GM12864 (cell line): ENCODE measurements at regions not wholly inside any gene's neighbourhood (a gene's known extent, or its start where the extent isn't known, plus 50 kb on each side); places are given as distances from the start of the nearest gene placed in this dataset.

ENCODE experiments used
- DNase-seq: peaks from one replicate; pipeline ENCODE4 v3.0.0-alpha.2; 2011; ENCODE audit warnings: low read depth
- H3K4me3 ChIP-seq: 2 replicates; pipeline ENCODE4 v1.5.1; 2011; ENCODE audit warnings: mild to moderate bottlenecking, low read depth, low read length, control low read depth
- TF ChIP-seq, protein P1 (sequence below): IDR thresholded peaks from 2 replicates; pipeline ENCODE4 v1.5.1; 2011; ENCODE audit warnings: low read depth, mild to moderate bottlenecking, moderate library complexity, low read length, control low read depth, inconsistent platforms; ENCODE audit errors: missing control alignments

DNA sequence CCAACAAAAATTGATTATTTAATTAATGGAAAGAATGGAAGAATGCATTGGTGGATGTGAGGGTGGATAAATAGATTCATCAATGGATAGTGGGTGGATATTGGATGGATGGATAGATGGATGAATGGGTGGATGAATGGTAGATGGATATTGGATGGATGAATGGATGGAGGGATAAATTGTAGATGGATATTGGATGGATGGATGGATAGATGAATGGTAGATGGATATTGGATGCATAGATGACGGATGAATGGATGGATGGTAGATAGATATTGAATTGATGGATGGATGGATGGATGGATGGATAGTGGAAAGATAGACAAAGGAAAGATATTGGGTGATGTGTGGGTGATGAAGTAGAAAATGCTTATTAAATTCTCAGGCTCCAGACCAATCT lies 123.6 kb upstream of the KAZN start:
- DNase-seq, result no peak
- TF ChIP-seq, protein P1, sequence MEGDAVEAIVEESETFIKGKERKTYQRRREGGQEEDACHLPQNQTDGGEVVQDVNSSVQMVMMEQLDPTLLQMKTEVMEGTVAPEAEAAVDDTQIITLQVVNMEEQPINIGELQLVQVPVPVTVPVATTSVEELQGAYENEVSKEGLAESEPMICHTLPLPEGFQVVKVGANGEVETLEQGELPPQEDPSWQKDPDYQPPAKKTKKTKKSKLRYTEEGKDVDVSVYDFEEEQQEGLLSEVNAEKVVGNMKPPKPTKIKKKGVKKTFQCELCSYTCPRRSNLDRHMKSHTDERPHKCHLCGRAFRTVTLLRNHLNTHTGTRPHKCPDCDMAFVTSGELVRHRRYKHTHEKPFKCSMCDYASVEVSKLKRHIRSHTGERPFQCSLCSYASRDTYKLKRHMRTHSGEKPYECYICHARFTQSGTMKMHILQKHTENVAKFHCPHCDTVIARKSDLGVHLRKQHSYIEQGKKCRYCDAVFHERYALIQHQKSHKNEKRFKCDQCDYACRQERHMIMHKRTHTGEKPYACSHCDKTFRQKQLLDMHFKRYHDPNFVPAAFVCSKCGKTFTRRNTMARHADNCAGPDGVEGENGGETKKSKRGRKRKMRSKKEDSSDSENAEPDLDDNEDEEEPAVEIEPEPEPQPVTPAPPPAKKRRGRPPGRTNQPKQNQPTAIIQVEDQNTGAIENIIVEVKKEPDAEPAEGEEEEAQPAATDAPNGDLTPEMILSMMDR, result no peak
- H3K4me3 ChIP-seq, result no peak overlapping the region

DNA sequence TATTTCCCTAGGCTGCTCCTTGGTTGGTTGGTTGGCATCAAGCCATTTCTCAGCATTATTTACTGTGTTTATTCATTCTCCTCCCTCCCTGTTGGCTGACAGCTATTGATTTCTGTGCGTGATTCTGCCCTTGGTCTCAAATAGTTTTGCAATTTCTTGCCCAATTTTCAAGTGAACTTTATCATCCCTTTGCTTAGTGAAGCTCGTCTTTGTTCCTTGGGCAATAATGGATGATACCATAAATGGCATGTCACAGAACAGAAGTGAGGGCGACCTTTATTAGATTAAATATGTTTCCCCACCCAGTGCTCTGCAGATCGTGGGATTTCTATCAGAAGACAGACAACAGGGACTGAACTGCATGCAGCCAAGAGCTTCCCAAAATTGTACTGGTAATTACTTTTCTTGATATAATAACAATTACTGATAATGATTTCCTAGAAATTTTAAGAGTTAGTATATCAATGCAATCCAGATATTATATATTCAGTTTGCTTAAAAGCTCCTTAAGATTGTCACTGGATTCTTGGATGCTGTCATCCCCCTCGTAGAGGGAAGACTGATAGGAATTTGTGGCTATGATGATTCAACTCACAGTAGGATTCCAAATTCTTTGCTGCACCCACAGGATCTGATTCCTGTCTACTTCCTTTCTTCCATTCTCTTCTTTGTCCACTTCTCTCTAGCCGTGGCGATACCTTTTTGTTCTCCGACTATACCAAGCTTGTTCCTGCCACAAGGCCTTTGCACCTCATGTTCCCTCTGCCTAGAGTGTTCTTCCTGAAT lies 122.1 kb upstream of the KAZN start:
- TF ChIP-seq, protein P1, result no peak
- DNase-seq, result no peak
- H3K4me3 ChIP-seq, result no peak overlapping the region

DNA sequence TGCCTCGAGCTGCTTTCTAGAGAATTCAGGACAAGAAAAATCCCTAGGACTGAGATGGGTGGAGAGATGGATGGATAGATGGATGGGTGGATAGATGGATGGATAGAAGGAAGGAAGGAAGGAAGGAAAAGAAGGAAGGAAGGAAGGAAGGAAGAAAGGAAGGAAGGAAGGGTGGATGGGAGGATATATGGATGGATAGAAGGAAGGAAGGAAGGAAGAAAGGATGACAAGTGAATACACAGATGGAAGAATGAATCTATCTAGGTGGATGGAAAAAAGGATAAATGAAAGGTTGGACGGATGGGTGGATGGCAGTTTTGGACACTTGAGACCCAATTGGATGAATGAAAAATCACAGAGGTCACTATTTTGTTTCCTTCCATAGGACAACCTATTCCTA lies 120.4 kb upstream of the KAZN start:
- DNase-seq, result no peak
- no peak overlapping the region for H3K4me3 ChIP-seq
- TF ChIP-seq, protein P1, result no peak

DNA sequence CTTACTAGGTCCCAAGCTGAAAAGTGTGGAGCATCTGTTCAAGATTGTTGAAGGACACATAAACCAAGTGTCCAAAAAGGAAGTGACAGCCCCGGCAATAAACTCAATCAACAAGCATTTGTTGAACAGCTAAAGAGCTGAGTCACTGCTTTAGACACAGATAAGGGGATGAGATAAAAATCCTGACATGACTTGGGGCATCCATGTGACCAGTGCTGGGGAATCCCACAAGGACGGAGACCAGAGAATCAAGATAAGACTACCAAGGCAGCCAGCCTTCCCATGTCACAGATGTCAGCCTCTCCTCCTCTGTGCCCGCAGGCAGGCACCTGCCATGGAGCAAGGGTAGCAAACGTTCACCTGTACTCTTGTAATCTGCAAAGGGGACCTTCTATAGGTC lies 118.6 kb upstream of the KAZN start:
- no peak overlapping the region for H3K4me3 ChIP-seq
- no peak for DNase-seq
- TF ChIP-seq, protein P1, result no peak

DNA sequence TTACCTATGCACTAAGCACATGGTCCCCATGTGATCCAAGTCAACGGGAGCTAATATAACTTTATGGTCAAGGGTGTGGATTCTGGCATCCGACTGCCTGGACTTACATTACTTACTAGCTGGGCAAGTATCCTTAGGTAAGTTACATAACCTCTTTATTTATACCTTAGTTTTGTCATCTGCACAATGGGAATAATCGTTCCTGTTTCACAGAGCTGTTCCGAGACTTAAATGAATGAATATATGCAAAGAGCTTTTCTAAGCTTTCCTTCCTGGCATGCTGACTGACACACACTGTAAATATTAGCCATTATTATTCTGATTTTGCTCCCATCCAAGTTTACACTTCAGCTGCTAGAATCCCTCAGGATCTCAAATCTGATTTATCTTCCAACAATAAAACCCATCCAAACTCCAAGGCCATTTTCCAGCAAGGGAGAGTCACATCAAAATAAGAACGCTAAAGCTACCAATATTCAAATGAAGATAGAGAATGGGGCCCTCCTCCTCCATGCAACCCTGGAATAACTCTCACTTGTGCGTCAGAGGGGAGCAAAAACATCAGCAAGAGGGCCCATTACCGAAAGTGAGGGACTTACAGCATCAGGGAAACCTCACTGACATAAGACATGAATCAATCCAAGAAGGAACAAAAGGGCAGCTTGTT lies 115.6 kb upstream of the KAZN start:
- no peak overlapping the region for H3K4me3 ChIP-seq
- TF ChIP-seq, protein P1, result no peak
- no peak for DNase-seq

DNA sequence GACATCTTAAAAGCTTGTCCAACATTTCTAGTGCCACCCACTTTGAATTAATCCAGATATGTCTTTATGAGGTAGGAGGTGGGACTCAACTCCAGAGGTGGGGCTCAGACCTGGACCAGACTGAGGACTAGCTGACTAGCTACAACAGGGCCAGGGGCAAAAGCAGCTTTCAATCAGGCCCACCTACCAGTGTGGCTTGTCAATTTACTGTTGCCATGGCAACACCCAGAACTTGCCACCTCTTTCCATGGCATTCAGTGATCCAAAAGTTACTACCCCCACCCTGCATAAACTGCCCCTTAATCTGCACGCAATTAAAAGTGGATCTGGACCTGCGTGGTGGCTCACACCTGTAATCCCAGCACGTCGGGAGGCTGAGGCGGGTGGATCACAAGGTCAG lies 113.2 kb upstream of the KAZN start:
- TF ChIP-seq, protein P1, result no peak
- no peak overlapping the region for H3K4me3 ChIP-seq
- no peak for DNase-seq
